RWPE2 (cell line): ENCODE measurements at regions not wholly inside any gene's neighbourhood (a gene's known extent, or its start where the extent isn't known, plus 50 kb on each side); places are given as distances from the start of the nearest gene placed in this dataset.
A peak's percentile ranks its signal among the peaks of the same experiment; 100 is the strongest.

Experiments used
- ATAC-seq: fragments of 200-7000 bp; cut with Tn5 transposase; 3 replicates; pipeline ENCODE4 v1.9.1; 2021; ENCODE audit warnings: low read depth
- DNase-seq: peaks from one replicate; pipeline ENCODE4 v3.0.0-alpha.2; 2020; ENCODE audit warnings: low spot score
- H3K27ac ChIP-seq: fragments of 450-650 bp; 2 replicates; pipeline ENCODE4 v1.5.1; 2017; ENCODE audit warnings: mild to moderate bottlenecking; ENCODE audit not compliant: poor library complexity, severe bottlenecking
- H3K27me3 ChIP-seq: fragments of 250-450 bp; sonication (Bioruptor Pico); 2 replicates; pipeline ENCODE4 v1.5.1; 2021; ENCODE audit warnings: mild to moderate bottlenecking, moderate library complexity; ENCODE audit not compliant: insufficient read depth, poor library complexity, severe bottlenecking
- H3K36me3 ChIP-seq: fragments of 250-450 bp; sonication (Bioruptor Pico); 2 replicates; pipeline ENCODE4 v1.5.1; 2020; ENCODE audit warnings: low read depth, mild to moderate bottlenecking, moderate library complexity
- H3K4me1 ChIP-seq: fragments of 250-450 bp; sonication (Bioruptor Pico); 2 replicates; pipeline ENCODE4 v1.5.1; 2021; ENCODE audit warnings: mild to moderate bottlenecking, moderate library complexity; ENCODE audit not compliant: insufficient read depth, poor library complexity, severe bottlenecking
- H3K4me3 ChIP-seq: fragments of 250-450 bp; sonication (Bioruptor Pico); 2 replicates; pipeline ENCODE4 v1.5.1; 2021; ENCODE audit warnings: mild to moderate bottlenecking, moderate library complexity; ENCODE audit not compliant: severe bottlenecking
- H3K9me3 ChIP-seq: fragments of 250-450 bp; sonication (Bioruptor Pico); 2 replicates; pipeline ENCODE4 v1.5.1; 2021; ENCODE audit warnings: mild to moderate bottlenecking, moderate library complexity; ENCODE audit not compliant: severe bottlenecking
- TF ChIP-seq, protein P1 (sequence below): fragments of 450-650 bp; IDR thresholded peaks from one replicate; pipeline ENCODE4 v1.5.1; 2017; ENCODE audit warnings: mild to moderate bottlenecking, moderate library complexity; ENCODE audit not compliant: poor library complexity, severe bottlenecking

DNA sequence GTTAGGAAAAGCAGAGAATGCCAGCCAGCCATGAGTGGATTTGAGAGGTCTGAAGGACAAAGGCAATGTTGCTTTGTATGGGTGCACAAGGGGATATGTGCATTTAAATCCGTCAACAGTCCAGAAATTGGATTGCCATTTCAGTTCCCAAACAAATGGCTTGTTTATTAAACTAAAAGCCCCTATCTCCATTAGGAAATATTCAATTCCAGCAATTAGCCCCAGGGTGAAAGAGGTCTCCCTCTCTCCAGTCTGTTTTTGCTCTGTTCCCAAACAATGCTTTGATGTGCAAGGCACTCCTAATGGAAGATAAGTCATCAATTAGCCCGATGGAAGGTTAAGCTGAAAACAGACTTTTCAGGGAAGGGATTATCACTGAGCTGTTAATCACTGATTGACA is 101.3 kb downstream of the C9orf152 start:
- no peaks in the 10 kb centered on the region for H3K9me3 ChIP-seq
- no peak overlapping the region for H3K4me3 ChIP-seq
- DNase-seq (no peak), ATAC-seq (no peak)
- peaks cover 15% of the 10 kb centered on the region for H3K4me1 ChIP-seq
- TF ChIP-seq, protein P1, sequence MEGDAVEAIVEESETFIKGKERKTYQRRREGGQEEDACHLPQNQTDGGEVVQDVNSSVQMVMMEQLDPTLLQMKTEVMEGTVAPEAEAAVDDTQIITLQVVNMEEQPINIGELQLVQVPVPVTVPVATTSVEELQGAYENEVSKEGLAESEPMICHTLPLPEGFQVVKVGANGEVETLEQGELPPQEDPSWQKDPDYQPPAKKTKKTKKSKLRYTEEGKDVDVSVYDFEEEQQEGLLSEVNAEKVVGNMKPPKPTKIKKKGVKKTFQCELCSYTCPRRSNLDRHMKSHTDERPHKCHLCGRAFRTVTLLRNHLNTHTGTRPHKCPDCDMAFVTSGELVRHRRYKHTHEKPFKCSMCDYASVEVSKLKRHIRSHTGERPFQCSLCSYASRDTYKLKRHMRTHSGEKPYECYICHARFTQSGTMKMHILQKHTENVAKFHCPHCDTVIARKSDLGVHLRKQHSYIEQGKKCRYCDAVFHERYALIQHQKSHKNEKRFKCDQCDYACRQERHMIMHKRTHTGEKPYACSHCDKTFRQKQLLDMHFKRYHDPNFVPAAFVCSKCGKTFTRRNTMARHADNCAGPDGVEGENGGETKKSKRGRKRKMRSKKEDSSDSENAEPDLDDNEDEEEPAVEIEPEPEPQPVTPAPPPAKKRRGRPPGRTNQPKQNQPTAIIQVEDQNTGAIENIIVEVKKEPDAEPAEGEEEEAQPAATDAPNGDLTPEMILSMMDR = no peak
- no peaks in the 10 kb centered on the region for H3K27me3 ChIP-seq
- no peak overlapping the region for H3K27ac ChIP-seq
- peaks cover 22% of the 10 kb centered on the region for H3K36me3 ChIP-seq

GRCh38 chr9:110109333-110110092 is 98.4 kb downstream of the C9orf152 start:
- peak overlapping the region; percentile 23 for H3K27ac ChIP-seq
- no peak overlapping the region for H3K4me3 ChIP-seq
- peaks cover 23% of the 10 kb centered on the region for H3K36me3 ChIP-seq
- H3K9me3 ChIP-seq = no peaks in the 10 kb centered on the region
- TF ChIP-seq, protein P1 = no peak
- ATAC-seq = no peak
- DNase-seq = no peak
- peaks cover 18% of the 10 kb centered on the region for H3K4me1 ChIP-seq
- no peaks in the 10 kb centered on the region for H3K27me3 ChIP-seq

GRCh38 chr9:110110154-110110553 is 97.8 kb downstream of the C9orf152 start:
- Histone ChIP-seq H3K9me3 (no peaks in the 10 kb centered on the region), H3K4me1 (peaks cover 23% of the 10 kb centered on the region), H3K27ac (peak overlapping the region; percentile 23), H3K27me3 (no peaks in the 10 kb centered on the region), H3K4me3 (no peak overlapping the region), H3K36me3 (peaks cover 22% of the 10 kb centered on the region; the same call in 1 of the 2 replicates)
- no peak for DNase-seq
- TF ChIP-seq, protein P1 = no peak
- no peak for ATAC-seq

- ATAC-seq (no peak), DNase-seq (no peak)
- Histone ChIP-seq H3K9me3 (no peaks in the 10 kb centered on the region), H3K27ac (peak overlapping the region; percentile 96), H3K4me3 (no peak overlapping the region), H3K27me3 (no peaks in the 10 kb centered on the region), H3K36me3 (0 out of 2 replicates have a peak, but pooled peaks cover 14% of the 10 kb centered on the region), H3K4me1 (peaks cover 39% of the 10 kb centered on the region)
- TF ChIP-seq, protein P1 = no peak
Measured at GRCh38 chr9:110111868-110112267, 96.1 kb downstream of the C9orf152 start.

DNA sequence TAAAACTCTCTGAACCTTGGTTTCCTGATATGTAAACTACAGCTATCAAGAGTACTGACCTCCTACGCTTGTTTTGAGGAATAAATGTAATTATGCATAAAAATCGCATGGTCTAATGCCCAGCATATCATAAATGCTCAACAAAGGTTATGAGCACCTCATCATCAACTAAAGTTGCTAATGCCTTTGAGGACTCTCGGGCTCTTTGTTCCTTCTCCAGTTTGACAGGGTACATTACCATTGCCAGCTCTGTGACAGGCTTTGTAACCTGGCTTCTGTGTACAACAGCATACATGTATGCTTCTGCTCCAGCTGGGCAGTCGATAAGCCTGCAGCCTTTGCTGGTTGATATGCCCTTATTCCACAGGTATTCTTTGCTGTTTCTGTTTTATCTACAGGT is 95.2 kb downstream of the C9orf152 start:
- Histone ChIP-seq H3K27ac (peak overlapping the region; percentile 96), H3K36me3 (0 out of 2 replicates have a peak, but pooled peaks cover 14% of the 10 kb centered on the region)

More for the DNA sequence above, 95.2 kb downstream of the C9orf152 start:
- Histone ChIP-seq H3K4me1 (peaks cover 48% of the 10 kb centered on the region), H3K4me3 (no peak overlapping the region), H3K27me3 (no peaks in the 10 kb centered on the region), H3K9me3 (no peaks in the 10 kb centered on the region)
- TF ChIP-seq, protein P1 = no peak
- DNase-seq = no peak
- ATAC-seq = no peak
